Kidney (tissue), 13 donors: ENCODE measurements at regions not wholly inside any gene's neighbourhood (a gene's known extent, or its start where the extent isn't known, plus 50 kb on each side); places are given as distances from the start of the nearest gene placed in this dataset.

ENCODE experiments used
- DNase-seq, 5 donors: peaks; one replicate each; pipeline ENCODE4 v3.0.0-alpha.2; 2013 to 2020
- FAIRE-seq: peaks from 2 replicates; lab custom pipeline; 2012; peaks lifted over from hg19 to GRCh38; lab: Jason Lieb, UNC
- H3K27ac ChIP-seq, 2 donors: one replicate each; pipeline ENCODE4 v1.7.0; 2013; ENCODE audit warnings: low read depth in 2 of 2, low read length in 2 of 2, inconsistent platforms in 1 of 2
- H3K27me3 ChIP-seq: one replicate; pipeline ENCODE4 v1.7.1; 2013; ENCODE audit warnings: low read length, inconsistent platforms; ENCODE audit not compliant: control insufficient read depth, insufficient read depth
- H3K36me3 ChIP-seq, 3 donors: one replicate each; pipeline versions ENCODE4 v1.7.0 to v1.7.1; 2013; ENCODE audit warnings: low read length in 3 of 3, control low read depth in 1 of 3, inconsistent platforms in 1 of 3; ENCODE audit not compliant: insufficient read depth in 3 of 3, control insufficient read depth in 2 of 3
- H3K4me1 ChIP-seq, 3 donors: one replicate each; pipeline versions ENCODE4 v1.7.0 to v1.7.1; 2013; ENCODE audit warnings: low read length in 3 of 3, inconsistent platforms in 1 of 3, low read depth in 1 of 3; ENCODE audit not compliant: control insufficient read depth in 2 of 3, insufficient read depth in 2 of 3
- H3K4me3 ChIP-seq, 3 donors: one replicate each; pipeline versions ENCODE4 v1.7.0 to v1.8.1; 2013; ENCODE audit warnings: low read length in 3 of 3, control low read depth in 1 of 3, inconsistent platforms in 1 of 3
- H3K9ac ChIP-seq, 3 donors: one replicate each; pipeline versions ENCODE4 v1.7.0 to v1.7.1; 2013; ENCODE audit warnings: low read length in 3 of 3, control low read depth in 1 of 3, inconsistent platforms in 1 of 3
- H3K9me3 ChIP-seq, 3 donors: one replicate each; pipeline versions ENCODE4 v1.7.0 to v1.7.1; 2013; ENCODE audit warnings: low read length in 3 of 3, control low read depth in 1 of 3, inconsistent platforms in 1 of 3; ENCODE audit not compliant: control insufficient read depth in 2 of 3, insufficient read depth in 1 of 3
- intact Hi-C: fragments of 100-400 bp; cut with DNase I; formaldehyde crosslinking; loops from one replicate; pipeline ENCODE4 v1.11.1; 2022
- TF ChIP-seq, protein P1 (sequence below): IDR thresholded peaks from 3 replicates; pipeline ENCODE4 v1.5.1; 2012; ENCODE audit warnings: mild to moderate bottlenecking, moderate library complexity, borderline replicate concordance; ENCODE audit not compliant: insufficient read depth; ENCODE audit errors: extremely low read depth
- donor health status: control.
- donor health status: control.
- donor health status: control.
- donor health status: control.
- donor health status: control.
- donor health status: DM: yes; HTN: yes; CAD: no.
- donor health status: Normal renal cell carcinoma (clear cell type).

DNA sequence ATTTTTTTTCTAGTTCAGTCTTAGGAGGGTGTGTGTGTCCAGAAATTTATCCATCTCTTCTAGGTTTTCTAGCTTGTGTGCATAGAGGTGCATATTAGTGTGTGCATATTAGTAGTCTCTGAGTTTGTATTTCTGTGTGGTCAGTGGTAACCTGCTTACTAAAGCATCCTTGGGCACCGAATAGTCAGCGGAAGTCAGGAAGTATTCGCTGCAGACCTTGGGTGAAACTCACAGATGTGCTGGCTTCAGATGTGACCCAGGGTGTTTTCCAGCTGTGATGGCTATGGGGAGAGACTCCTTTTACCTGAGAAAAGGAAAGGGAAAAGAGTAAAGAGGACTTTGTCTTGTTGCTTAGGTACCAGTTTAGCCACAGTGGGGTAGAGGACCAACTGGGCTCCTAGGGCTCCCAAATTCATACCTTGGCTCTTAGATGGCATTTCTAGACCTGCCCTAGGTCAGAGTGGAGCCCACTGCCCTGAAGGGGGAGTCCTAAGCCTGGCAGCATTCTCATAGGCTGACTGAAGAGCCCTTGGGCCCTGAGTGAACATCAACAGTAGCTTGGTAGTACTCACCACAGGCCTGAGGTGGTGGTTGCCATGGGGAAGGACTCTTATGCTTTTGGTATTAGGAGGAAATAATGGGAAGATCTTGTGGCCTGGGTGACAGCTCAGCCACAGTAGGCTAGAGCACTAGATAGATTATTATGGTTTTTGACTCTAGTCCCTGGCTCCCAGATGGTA lies 286.0 kb upstream of the ZPLD1 start:
- no peak overlapping the region for H3K4me3 ChIP-seq
- H3K9ac ChIP-seq = no peak overlapping the region
- TF ChIP-seq, protein P1, sequence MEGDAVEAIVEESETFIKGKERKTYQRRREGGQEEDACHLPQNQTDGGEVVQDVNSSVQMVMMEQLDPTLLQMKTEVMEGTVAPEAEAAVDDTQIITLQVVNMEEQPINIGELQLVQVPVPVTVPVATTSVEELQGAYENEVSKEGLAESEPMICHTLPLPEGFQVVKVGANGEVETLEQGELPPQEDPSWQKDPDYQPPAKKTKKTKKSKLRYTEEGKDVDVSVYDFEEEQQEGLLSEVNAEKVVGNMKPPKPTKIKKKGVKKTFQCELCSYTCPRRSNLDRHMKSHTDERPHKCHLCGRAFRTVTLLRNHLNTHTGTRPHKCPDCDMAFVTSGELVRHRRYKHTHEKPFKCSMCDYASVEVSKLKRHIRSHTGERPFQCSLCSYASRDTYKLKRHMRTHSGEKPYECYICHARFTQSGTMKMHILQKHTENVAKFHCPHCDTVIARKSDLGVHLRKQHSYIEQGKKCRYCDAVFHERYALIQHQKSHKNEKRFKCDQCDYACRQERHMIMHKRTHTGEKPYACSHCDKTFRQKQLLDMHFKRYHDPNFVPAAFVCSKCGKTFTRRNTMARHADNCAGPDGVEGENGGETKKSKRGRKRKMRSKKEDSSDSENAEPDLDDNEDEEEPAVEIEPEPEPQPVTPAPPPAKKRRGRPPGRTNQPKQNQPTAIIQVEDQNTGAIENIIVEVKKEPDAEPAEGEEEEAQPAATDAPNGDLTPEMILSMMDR = no peak
- intact Hi-C loops = no loop called here
- no peaks in the 10 kb centered on the region for H3K36me3 ChIP-seq
- no peak for DNase-seq
- H3K27me3 ChIP-seq = no peaks in the 10 kb centered on the region
- H3K9me3 ChIP-seq = peaks cover 0 to 5% (median 0%) of the 10 kb centered on the region in 3 donors
- FAIRE-seq = no peak
- no peak overlapping the region for H3K27ac ChIP-seq
- H3K4me1 ChIP-seq = no peaks in the 10 kb centered on the region

DNA sequence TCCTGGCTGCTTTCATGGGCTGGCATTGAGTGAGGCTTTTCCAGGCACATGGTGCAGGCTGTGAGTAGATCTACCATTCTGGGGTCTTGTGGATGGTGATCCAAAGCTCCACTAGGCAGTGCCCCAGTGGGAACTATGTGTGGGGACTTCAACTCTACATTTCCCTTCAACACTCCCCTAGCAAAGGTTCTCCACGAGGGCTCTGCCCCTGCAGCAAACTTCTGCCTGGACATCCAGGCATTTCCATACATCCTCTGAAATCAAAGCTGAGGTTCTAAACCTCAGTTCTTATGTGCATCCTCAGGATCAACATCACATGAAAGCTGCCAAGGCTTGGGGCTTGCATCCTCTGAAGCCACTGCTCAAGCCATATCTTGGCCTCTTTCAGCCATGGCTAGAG lies 282.9 kb upstream of the ZPLD1 start:
- no peaks in the 10 kb centered on the region for H3K4me1 ChIP-seq
- H3K9ac ChIP-seq = no peak overlapping the region
- H3K9me3 ChIP-seq = peaks cover 0 to 5% (median 0%) of the 10 kb centered on the region in 3 donors
- TF ChIP-seq, protein P1 = no peak
- no peak overlapping the region for H3K4me3 ChIP-seq
- no peak for DNase-seq
- no peak overlapping the region for H3K27ac ChIP-seq
- no peaks in the 10 kb centered on the region for H3K27me3 ChIP-seq
- no peak for FAIRE-seq
- no peaks in the 10 kb centered on the region for H3K36me3 ChIP-seq
- intact Hi-C loops = no loop called here

DNA sequence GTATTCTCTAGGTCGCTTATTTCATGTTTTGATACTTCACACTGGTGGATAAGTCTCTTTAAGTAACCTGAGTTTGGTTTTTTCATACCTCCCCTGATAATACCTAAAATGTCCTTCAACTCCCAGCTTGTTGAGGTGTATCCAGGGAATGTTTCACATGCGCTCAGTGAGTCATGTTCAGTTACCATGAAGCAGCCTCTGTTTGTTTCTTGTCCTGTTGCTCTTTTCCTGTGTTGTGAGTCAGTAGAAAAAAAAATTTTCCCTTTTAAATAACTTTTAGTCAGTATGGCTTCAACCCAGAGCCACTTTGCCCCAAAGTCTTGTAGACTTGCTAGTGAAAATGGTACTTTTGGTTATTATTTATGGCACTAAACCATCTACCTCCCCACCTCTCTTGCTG lies 278.4 kb upstream of the ZPLD1 start:
- H3K4me1 ChIP-seq = no peaks in the 10 kb centered on the region
- intact Hi-C loops = no loop called here
- H3K4me3 ChIP-seq = no peak overlapping the region
- H3K27ac ChIP-seq = no peak overlapping the region
- no peak overlapping the region for H3K9ac ChIP-seq
- TF ChIP-seq, protein P1 = no peak
- FAIRE-seq (no peak), DNase-seq (no peak)
- H3K9me3 ChIP-seq = peaks cover 0 to 5% (median 0%) of the 10 kb centered on the region in 3 donors
- no peaks in the 10 kb centered on the region for H3K36me3 ChIP-seq
- no peaks in the 10 kb centered on the region for H3K27me3 ChIP-seq
